ENCODE measurements at regions not wholly inside any gene's neighbourhood (a gene's known extent, or its start where the extent isn't known, plus 50 kb on each side); places are given as distances from the start of the nearest gene placed in this dataset.

- Histone ChIP-seq H3K9me3 (ENCODE audit: control insufficient read depth in 4 of 4, low read length in 3 of 4) (no peaks in the 10 kb centered on the region), H3K4me3 (ENCODE audit: low read depth in 1 of 3, low read length in 3 of 3) (no peak overlapping the region), H3K9ac (ENCODE audit: low read depth in 1 of 2, low read length in 2 of 2) (no peak overlapping the region), H3K27me3 (ENCODE audit: control insufficient read depth in 4 of 4, insufficient read depth in 4 of 4, low read length in 3 of 4) (no peaks in the 10 kb centered on the region), H3K4me1 (ENCODE audit: control insufficient read depth in 4 of 4, insufficient read depth in 4 of 4, low read length in 3 of 4) (no peaks in the 10 kb centered on the region), H3K27ac (ENCODE audit: low read depth in 1 of 2, low read length in 2 of 2) (no peak overlapping the region), H3K36me3 (ENCODE audit: control insufficient read depth in 4 of 4, insufficient read depth in 3 of 4, low read depth in 1 of 4, low read length in 3 of 4) (peaks cover 0 to 2% (median under 1%) of the 10 kb centered on the region in 4 donors)
- DNase-seq (ENCODE audit: low spot score): no peak
- TF ChIP-seq REST (IDR thresholded peaks at IDR 0.05) (no peak), ATF3 (IDR thresholded peaks at IDR 0.05) (no peak), ZBTB33 (IDR thresholded peaks at IDR 0.05) (no peak), RXRA (IDR thresholded peaks at IDR 0.05) (no peak), JUND (IDR thresholded peaks at IDR 0.05) (no peak), MAX (IDR thresholded peaks at IDR 0.05) (no peak), FOXA2 (IDR thresholded peaks at IDR 0.05) (no peak), EGR1 (IDR thresholded peaks at IDR 0.05; ENCODE audit: low read depth in 2 of 2) (no peak), RAD21 (IDR thresholded peaks at IDR 0.05) (no peak), GABPA (IDR thresholded peaks at IDR 0.05 in 1 of 2, conservative IDR thresholded peaks at IDR 0.05 in 1 of 2) (no peak), HNF4A (conservative IDR thresholded peaks at IDR 0.05) (no peak), SP1 (IDR thresholded peaks at IDR 0.05) (no peak), NR2F2 (IDR thresholded peaks at IDR 0.05) (no peak), YY1 (IDR thresholded peaks at IDR 0.05) (no peak), TAF1 (conservative IDR thresholded peaks at IDR 0.05) (no peak), CTCF (IDR thresholded peaks at IDR 0.05; ENCODE audit: low read depth, low read length, missing input control) (no peak), HNF4G (IDR thresholded peaks at IDR 0.05) (no peak), FOXA1 (IDR thresholded peaks at IDR 0.05) (no peak)
- 65% methylated on average over 5 of the region's 5 CpGs for WGBS
These were observed 494.1 kb upstream of the ERCC4 start for GRCh38 chr16:13425836-13426235.

Data from liver (tissue), 8 donors.